ENCODE measurements at regions not wholly inside any gene's neighbourhood (a gene's known extent, or its start where the extent isn't known, plus 50 kb on each side); places are given as distances from the start of the nearest gene placed in this dataset.

DNA sequence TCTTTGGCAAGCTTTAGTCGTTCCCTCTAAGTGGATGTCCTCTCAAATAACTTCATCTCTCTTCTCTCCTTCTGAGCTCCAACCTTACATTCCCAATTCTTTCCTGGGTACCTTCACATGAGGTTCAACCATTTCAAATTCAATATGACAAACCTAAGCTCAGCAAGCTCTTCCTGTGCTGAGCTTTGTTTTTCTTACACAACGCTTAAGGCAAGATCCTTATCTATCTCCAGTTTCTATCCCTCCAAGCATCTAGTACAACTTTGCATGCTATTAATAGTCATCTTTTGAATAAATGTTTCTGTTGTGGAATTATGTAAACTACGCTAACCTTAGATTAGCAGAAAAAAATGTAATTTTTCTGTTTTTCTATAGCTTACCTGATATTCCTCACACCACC is 63.7 kb upstream of the IFNG-AS1 start:
- TF ChIP-seq, protein P1, sequence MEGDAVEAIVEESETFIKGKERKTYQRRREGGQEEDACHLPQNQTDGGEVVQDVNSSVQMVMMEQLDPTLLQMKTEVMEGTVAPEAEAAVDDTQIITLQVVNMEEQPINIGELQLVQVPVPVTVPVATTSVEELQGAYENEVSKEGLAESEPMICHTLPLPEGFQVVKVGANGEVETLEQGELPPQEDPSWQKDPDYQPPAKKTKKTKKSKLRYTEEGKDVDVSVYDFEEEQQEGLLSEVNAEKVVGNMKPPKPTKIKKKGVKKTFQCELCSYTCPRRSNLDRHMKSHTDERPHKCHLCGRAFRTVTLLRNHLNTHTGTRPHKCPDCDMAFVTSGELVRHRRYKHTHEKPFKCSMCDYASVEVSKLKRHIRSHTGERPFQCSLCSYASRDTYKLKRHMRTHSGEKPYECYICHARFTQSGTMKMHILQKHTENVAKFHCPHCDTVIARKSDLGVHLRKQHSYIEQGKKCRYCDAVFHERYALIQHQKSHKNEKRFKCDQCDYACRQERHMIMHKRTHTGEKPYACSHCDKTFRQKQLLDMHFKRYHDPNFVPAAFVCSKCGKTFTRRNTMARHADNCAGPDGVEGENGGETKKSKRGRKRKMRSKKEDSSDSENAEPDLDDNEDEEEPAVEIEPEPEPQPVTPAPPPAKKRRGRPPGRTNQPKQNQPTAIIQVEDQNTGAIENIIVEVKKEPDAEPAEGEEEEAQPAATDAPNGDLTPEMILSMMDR (IDR thresholded peaks at IDR 0.05), result no peak
- TF ChIP-seq EP300 (IDR thresholded peaks at IDR 0.05), result no peak
